ENCODE measurements at regions not wholly inside any gene's neighbourhood (a gene's known extent, or its start where the extent isn't known, plus 50 kb on each side); places are given as distances from the start of the nearest gene placed in this dataset.
"Not testable (repeated sequence)": the region's sequence is repeated elsewhere in the genome, so short reads cannot be mapped to it uniquely, and the experiment has no call there.

DNA sequence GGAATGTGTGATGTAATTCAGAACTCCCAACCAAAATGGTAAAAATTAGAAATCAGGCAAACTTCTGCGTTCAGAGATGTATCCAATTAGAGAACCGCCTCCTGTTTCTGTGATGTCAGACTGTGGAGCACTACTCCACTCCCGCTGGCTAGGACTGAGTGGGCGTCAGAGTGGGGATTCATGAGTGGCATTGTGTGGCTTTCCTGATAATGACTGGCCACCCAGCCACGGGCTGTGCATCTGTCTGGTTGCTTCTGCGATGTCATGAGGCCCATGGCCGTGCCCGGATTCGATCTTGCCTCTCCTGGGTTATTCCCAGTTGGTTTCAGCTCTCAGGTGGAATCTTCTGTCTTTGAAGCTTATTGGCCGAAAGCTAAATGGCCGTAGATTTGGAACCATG is 87.1 kb upstream of the KCNA1 start:
- intact Hi-C loops (cut with DNase I): no loop called here

DNA sequence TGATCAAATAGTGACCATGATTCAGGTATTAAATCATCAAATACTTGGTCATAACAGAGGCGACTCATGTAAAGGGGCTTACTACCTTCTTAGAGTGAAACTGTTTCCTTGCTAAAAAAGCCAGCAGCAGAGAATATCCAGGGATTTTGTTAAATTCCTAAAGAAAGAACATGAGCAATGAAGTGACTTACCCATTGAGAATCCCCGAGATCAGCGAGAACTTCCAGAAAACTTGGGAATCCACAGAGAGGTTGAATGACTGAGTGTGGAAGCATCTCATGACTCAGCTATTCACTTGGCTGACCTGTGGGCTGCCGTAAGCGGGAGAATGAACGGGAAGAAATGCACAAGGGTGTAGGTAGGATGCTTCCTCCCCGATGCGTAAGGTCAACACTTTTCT is 85.3 kb upstream of the KCNA1 start:
- intact Hi-C loops (cut with DNase I): no loop called here
- DNase-seq: no peak

More for the DNA sequence above, 87.1 kb upstream of the KCNA1 start:
- DNase-seq: no peak

DNA sequence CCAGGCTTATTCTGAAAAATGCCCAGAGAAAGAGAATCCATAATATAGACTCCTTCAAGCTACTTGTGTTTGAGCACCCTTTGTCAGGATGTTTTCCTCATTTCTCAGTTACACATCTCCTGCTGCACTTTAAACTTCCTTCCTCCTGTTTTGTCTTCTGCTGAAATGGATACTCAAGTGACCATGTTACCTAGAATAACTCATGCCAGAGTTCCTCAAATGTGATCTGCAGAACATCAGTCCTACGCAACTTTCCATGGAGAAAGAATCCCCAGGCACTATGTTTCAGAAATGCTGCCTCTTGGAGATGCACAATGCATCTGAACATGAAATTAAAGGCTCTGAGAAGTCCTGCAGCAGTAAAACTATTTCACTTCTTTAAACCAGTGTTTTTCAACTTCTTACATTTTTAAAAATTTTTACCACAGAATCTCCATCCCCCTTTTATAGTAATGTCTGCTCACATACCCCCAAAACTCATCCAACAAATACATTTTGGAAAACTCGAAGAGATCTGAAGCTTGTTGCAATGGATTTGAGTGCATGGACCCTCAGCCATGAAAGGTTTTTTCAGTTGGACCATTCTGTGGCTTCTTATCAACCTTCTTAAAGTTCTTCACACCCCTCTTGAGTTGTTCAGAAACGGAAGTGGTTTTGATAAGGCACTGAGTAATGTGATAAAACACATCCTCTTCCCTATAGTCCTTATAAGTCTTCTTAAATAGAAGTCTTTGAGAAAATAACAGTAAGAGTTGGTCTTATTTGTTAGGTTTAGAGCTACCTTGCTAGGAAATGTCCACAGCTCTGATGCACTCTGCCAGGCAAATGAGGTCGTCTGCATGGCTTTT is 84.5 kb upstream of the KCNA1 start:
- intact Hi-C loops (cut with DNase I): no loop called here
- no peak for DNase-seq

DNA sequence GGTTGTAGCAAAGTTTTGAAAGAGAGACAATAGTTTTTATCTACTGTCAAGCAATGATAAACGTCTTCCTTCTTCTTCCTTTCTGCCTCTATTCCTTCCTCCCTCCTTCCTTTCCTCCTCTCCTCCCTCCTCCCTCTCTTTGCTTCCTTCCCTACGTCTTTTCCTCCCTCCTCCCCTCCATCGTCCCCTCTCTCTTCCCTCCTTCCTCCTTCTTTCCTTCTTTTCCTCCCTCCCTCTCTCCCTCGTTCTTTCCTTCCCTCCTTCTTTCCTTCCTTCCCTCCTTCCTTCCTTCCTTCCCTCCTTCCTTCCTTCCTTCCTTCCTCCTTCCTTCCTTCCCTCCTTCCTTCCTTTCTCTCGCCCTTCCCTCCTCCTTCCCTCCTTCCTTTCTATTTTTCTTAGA is 82.8 kb upstream of the KCNA1 start:
- intact Hi-C loops (cut with DNase I): no loop called here
- no peak for DNase-seq

DNA sequence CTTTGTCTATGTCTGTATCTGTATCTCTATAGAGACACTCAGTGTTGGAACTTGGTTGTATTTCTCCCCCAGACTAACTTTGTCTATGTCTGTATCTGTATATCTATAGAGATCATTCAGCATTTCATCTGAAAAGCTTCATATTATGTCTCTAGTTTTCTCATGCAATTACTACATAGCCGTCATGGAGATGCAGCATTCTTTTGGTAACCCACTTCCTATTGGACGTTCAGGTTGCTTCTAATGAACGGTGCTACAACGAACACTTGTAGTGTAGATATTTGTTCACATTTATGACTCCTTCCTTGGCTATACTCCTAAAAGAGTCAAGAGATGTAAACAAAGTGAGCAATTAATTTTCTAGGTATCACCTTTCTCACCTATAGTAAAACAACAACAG is 81.5 kb upstream of the KCNA1 start:
- intact Hi-C loops (cut with DNase I): no loop called here
- DNase-seq: no peak

DNA sequence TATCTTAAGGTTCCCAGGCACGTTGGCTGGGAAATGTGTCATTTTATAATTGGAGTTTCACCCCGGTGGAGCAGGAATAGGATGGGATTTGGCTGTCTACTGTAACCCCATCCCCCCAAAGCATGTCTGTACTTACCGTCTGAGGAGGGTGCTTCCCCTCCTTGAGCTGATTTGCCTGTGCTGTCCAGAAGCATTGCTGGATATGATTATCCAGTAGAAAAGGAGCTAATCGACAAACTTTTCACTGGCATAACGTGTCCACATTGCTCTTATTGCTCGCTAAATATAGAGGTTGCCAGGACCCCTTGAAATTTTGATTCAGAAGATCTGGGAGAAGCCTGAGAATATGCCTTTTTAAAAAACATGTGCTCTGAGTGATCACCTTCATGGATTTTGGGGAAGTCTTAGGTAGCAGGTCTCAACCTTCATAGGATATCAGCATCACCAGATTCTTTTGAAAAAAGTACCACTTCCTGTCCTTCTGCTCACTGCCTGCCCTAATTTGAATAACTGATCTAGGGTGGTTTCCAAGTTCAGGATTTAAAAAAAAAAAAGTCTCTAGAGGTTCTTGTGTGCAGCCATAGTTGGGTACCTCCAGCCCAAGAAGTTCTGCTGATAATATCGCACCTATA is 80.4 kb upstream of the KCNA1 start:
- no peak for DNase-seq
- intact Hi-C loops (cut with DNase I): no loop called here

DNA sequence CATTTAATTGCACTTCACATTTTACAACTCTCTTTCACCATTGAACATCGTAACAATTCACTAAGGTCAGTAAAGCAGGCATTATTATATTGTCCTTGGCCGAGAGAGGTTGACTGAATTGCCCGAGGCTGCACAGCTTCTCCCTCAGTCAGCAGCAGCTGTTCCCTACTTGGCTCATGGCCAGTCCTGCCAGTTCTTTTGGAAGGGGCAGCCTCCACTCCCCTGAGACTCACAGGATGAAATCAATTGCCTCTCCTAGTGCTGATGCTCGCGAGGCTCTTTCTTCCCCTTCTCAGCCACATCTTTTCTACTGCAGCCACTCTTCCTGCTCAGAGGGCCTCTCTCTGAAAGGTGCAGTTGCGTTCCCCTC is 79.9 kb upstream of the KCNA1 start:
- intact Hi-C loops (cut with DNase I): no loop called here
- DNase-seq: no peak

DNA sequence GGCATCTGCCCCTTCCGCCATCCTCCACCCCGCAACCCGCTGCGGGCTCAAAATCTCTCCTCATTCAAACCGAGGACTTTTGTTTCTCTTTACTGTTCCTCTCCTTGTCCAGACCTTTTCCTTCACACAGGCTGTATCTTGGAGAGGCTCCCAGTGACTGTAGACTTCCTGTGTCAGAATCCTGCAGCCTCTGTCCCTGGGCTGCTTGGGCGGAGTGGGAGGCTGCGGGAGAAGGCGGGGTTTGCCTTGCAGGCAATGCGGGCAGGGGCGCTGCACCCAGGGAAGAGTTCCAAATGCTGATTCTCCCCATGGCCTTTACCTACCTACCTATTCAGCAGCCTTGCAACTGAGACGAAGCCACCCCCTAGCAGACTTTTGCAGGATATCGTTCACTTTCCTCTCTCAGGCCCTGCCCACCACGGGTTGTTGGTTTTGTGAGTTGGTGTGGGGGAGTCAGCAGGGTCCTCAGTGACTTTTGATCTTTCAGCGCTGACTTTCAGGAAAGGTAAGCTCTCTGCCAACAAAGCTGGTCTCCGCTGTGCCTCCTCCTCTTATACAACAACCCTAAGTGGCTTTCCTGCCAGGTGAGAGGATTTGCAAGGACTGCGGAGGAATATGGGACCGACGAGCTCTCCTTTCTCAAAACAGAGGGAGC is 79.0 kb upstream of the KCNA1 start:
- intact Hi-C loops (cut with DNase I): no loop called here
- no peak for DNase-seq

DNA sequence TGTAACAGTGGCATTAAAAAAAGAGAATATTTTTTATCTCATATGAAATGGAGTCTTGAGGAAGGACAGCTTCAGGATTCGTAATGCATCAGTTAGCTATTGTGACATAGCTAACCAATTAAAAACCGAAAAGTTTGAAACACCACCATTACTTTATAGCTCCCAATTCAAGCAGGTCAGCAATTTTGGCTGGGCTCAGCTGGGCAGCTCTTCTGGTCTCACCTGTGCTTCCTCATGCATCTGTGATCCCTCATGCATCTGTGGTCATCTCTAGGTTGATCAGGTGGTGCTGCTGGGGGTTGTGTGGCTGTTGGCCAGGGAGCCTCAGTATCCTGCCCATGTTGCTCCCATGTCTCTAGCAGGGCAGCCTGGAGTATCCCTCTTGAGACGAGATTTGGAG is 76.7 kb upstream of the KCNA1 start:
- DNase-seq: no peak
- intact Hi-C loops (cut with DNase I): no loop called here

DNA sequence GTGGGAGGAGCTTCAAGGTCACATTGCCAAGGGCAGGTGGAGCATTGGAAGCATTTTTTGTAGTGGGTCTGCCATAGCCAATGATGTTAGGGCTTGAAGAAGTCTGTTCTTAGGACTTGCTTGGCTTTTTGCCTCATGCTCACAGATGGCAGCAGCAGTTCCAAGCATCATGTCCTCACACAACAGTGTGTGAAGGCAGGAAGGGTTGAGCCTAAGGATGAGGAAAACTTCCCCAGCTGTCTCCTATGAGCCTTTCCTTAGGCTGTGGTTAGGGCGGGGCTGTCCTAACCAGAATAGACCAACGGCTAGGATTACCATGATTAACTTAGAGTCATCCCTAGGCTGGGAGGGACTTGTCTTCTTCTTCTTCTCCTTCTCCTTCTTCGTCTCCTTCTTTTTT is 76.2 kb upstream of the KCNA1 start:
- DNase-seq: no peak
- intact Hi-C loops (cut with DNase I): no loop called here

DNA sequence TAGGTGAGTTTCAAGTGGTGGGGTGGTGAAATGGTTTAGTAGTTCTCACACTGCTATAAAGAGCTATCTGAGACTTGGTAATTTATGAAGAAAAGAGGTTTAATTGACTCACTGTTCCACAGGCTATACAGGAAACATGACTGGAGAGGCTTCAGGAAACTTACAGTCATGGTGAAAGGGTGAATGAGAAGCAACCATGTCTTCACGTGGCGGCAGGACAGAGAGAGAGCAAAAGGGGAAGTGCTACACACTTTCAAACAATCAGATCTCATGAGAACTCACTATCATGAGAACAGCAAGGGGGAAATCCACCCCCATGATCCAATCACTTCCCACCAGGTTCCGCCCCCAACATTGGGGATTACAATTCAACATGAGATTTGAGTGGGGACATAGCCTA is 67.3 kb upstream of the KCNA1 start:
- intact Hi-C loops (cut with DNase I); DNase-seq: not testable (repeated sequence)

DNA sequence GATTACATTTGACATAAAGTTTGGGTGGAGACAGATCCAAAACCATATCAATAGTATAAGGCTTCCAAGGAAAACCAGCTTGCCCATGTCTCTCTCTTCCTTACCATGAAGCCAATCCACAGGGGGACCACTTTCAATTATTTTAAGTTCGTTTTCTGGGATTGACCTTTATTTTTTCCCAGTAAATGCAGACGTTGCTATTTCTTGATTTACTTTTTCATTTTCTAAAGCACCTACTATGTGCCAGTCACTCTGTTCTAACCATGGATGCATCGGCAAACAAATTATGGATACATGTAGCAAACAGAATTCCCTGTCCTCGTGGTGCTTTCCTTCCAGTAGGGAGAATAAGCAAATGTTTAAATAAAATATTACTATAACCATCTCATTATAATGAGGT is 65.8 kb upstream of the KCNA1 start:
- intact Hi-C loops (cut with DNase I): no loop called here

DNA sequence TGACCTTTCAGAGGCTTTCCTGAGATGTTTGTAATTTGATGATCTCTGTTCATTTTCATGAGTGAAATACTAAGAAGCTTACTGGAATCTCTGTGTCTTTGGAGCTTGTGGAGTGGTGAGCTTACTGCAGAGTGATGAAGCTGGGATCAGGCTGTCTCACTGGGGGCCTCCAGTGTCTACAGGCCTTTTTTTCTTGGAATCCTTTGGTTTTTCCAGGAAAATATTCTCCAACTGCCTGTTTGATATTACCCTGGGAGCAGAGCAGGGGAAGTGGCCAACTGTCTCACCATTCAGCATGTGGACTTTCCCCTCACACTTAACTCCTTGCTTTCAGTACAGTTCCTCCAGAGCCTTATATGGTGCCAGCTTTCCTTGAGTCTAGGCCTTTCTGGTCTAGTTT is 62.0 kb upstream of the KCNA1 start:
- intact Hi-C loops (cut with DNase I): no loop called here
- DNase-seq: no peak

More for the DNA sequence above, 65.8 kb upstream of the KCNA1 start:
- DNase-seq: no peak

DNA sequence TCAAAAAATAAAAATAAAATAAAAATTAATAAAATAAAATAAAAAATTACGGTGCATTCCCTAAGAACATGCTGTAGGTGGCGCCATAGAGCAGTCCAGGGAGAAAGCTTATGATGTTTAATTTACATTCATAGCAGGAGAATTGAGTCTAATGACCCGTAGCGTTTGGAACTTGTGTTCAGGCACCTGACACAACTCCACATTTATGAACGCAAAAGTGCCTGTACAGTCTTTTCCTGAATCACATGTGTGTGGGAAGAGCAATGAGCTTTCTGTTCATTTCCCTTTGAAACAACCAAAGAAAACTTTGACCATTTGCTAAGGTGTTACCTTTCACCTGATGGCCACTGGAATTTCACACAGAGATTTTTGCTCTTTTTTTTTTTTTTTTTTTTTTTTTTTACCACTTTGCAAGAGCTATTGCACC is 60.6 kb upstream of the KCNA1 start:
- intact Hi-C loops (cut with DNase I): no loop called here
- DNase-seq: peak in 8 of 42 donors; percentile 18 to 62 (median 34)

DNA sequence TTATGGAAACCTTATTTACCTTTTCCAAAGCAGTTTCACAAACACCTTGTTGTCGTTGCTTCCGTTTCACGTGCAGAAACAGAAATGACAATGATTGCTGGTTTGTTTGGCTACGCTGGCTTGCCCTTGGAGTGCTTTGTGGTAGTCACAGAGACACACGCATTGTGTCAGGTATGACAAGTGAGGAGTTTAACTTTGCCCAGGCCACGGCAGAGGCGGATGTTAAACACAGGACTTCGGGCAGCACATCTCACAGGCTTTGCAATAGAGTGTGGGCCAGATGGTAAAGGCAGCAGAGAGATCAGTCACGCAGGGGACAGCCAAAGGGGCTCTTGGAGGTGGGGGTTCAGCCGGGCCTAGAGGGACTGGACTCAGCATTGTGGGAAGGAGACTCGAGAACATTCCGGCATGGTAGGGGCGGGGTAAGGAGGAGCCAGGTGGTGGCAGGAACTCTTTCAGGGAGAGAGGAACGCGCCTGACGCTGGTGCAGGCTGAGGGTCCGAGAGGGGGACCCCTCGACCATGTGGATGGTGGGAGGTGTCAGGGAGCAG is 59.8 kb upstream of the KCNA1 start:
- intact Hi-C loops (cut with DNase I): no loop called here
- DNase-seq: no peak

DNA sequence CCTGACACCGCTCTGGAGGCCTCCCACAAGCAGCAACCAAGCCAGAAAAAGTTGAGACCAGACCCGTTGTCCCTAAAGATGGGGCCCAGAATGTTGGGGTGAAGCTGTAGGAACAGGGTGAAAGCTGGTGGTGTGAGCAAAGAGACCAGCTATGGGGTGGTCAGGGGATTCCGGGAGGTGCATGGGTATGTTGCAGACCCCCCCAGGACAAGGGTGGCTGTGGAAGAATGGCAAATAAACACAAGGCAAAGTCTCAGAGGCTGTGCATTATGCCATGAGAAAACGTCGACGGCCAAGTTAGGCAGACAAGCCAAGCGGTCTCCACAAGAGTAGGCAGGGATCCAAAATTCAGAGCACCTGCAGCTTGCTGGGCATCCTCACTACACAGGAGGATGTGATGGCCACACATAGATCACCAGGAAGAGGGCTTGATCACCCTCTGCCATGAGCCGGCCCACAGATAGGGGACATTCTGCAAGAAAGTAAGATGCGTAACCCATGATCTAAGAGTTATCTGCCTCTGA is 58.8 kb upstream of the KCNA1 start:
- intact Hi-C loops (cut with DNase I): no loop called here

DNA sequence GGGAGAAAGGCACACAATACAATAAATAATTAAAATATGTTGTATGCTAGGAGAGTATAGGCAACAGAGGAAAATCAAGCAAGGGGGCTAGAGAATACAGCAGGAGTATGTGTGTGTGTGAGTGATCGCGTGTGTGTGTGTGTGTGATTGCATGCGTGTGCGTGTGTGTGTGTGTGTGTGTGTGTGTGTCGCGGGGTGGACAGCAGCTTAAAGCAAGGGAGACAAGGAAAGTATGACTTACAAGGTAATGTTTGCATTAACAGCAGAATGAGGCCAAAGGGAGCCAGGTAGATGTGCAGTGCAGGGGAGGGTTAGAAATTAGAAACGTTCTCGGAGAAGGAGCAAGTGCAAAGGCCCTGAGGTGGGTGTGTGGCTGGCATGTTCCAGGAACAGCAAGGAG is 57.4 kb upstream of the KCNA1 start:
- no peak for DNase-seq
- intact Hi-C loops (cut with DNase I): no loop called here

More for the DNA sequence above, 58.8 kb upstream of the KCNA1 start:
- no peak for DNase-seq

DNA sequence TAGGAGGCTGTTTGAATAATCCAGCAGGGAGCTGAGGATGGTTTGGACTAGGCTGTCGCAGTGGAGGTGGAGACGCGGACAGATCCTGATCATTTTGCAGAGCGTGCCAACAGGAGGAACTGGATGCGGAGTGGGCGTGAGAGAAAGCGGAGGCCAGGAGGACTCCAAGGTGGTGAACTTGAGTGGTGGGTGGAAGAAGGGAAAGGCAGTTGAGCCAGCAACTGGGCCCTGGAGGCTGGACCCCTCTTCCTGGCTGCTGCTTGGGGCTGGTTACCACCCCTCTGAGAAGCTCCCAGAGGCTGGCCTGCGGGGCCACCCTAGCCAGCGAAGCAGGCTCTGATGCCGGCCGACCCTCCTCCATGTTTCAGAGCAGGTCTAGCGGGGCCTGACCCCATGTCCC is 56.8 kb upstream of the KCNA1 start:
- DNase-seq: no peak
- intact Hi-C loops (cut with DNase I): no loop called here

DNA sequence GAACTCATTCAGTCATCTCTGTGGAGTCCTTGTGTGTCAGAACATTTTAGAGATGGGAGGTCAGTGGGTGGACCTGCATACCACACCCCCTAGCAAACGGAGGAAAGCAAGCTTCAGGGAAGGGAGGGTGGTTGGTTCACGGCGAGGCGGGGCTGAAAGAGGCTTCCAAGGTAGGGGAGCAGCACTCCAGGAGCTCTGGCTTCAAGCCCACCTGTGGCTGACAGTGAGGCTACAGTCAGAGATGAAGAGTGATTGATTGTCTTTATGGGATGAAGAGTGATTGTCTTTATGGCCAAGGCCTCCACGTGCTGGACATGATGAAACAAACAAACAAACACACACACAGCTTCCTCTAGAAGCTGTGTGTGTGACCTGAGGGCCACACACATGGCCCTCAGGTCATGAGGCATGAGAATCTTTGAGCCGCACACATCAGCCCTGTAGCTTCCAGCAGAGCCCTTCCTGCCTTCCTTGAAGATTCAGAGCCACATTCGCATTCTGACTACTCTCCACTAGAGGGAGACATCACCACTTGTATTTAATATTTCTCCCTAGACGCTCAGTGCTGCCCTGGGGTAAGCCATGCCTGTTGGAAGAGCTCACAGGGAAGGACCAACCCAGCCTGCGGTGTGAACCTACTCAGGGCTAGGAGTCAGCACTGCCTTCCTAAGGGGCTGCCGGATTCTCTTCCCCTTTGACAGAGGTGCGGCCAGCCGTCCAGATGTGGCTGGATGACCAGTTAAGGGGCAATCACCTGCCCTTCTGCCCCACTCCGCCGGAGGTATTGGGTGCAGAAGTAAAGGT is 54.4 kb upstream of the KCNA1 start:
- intact Hi-C loops (cut with DNase I): loop anchor here (5.0 kb wide), 1 partner anchor 232 kb away; no protein-coding TSS in a partner anchor
- peak in 41 of 42 donors; percentile 20 to 89 (median 65) for DNase-seq
